ENCODE measurements at regions not wholly inside any gene's neighbourhood (a gene's known extent, or its start where the extent isn't known, plus 50 kb on each side); places are given as distances from the start of the nearest gene placed in this dataset.

- no peak overlapping the region for H3K4me3 Mint-ChIP-seq
- no peaks in the 10 kb centered on the region for H4K20me1 ChIP-seq (ENCODE audit: low read depth)
- H3K4me2 ChIP-seq: no peak overlapping the region
- H3K9ac ChIP-seq: no peak overlapping the region
- no peak overlapping the region for H2AFZ ChIP-seq (replicated peaks)
- no peaks in the 10 kb centered on the region for H3K9me3 Mint-ChIP-seq
- H3K79me2 ChIP-seq (ENCODE audit: low read depth): no peaks in the 10 kb centered on the region
- H3K27ac Mint-ChIP-seq: no peak overlapping the region
- no peak overlapping the region for H3K27ac ChIP-seq
- TF ChIP-seq EZH2 (IDR thresholded peaks at IDR 0.05): no peak
- no peak for TF ChIP-seq CTCF (IDR thresholded peaks at IDR 0.05)
- no peak for TF ChIP-seq EZH2phosphoT487 (IDR thresholded peaks at IDR 0.05)
- no peaks in the 10 kb centered on the region for H3K9me3 ChIP-seq (ENCODE audit: low read depth)
- no peaks in the 10 kb centered on the region for H3K36me3 Mint-ChIP-seq
- no peaks in the 10 kb centered on the region for H3K27me3 ChIP-seq
- DNase-seq (ENCODE audit: low spot score): no peak
- no peaks in the 10 kb centered on the region for H3F3A ChIP-seq (ENCODE audit: low read depth)
- peaks cover 14% of the 10 kb centered on the region for H3K4me1 Mint-ChIP-seq
- peaks cover 2% of the 10 kb centered on the region for H3K27me3 Mint-ChIP-seq (ENCODE audit: insufficient read depth, low read depth)
- H3K36me3 ChIP-seq: no peaks in the 10 kb centered on the region
- H3K4me1 ChIP-seq: no peaks in the 10 kb centered on the region
- H3K4me3 ChIP-seq: no peak overlapping the region
Observed at GRCh38 chr6:76217606-76218005, 145.1 kb upstream of the IMPG1 start.

- H4K20me1 ChIP-seq (ENCODE audit: low read depth): no peaks in the 10 kb centered on the region
- H3F3A ChIP-seq (ENCODE audit: low read depth): no peaks in the 10 kb centered on the region
- no peaks in the 10 kb centered on the region for H3K36me3 ChIP-seq
- no peak overlapping the region for H2AFZ ChIP-seq (replicated peaks)
- Mint-ChIP-seq H3K4me3 (no peak overlapping the region), H3K36me3 (no peaks in the 10 kb centered on the region), H3K4me1 (peaks cover 2% of the 10 kb centered on the region), H3K27me3 (ENCODE audit: insufficient read depth, low read depth) (peaks cover 7% of the 10 kb centered on the region), H3K27ac (no peak overlapping the region), H3K9me3 (no peaks in the 10 kb centered on the region)
- H3K79me2 ChIP-seq (ENCODE audit: low read depth): no peaks in the 10 kb centered on the region
- no peak overlapping the region for H3K9ac ChIP-seq
- no peak for TF ChIP-seq EZH2 (IDR thresholded peaks at IDR 0.05)
- no peak for TF ChIP-seq EZH2phosphoT487 (IDR thresholded peaks at IDR 0.05)
- TF ChIP-seq CTCF (IDR thresholded peaks at IDR 0.05): no peak
- H3K27ac ChIP-seq: no peak overlapping the region
- H3K4me3 ChIP-seq: no peak overlapping the region
- no peaks in the 10 kb centered on the region for H3K9me3 ChIP-seq (ENCODE audit: low read depth)
- no peak for DNase-seq (ENCODE audit: low spot score)
- H3K4me2 ChIP-seq: no peak overlapping the region
- no peaks in the 10 kb centered on the region for H3K4me1 ChIP-seq
- H3K27me3 ChIP-seq: no peaks in the 10 kb centered on the region
Observed at GRCh38 chr6:76214546-76214945, 142.1 kb upstream of the IMPG1 start.

- Histone ChIP-seq H3K9ac (no peak overlapping the region), H3K27ac (no peak overlapping the region), H3K27me3 (no peaks in the 10 kb centered on the region), H3K4me1 (no peaks in the 10 kb centered on the region), H4K20me1 (ENCODE audit: low read depth) (no peaks in the 10 kb centered on the region), H3K4me3 (no peak overlapping the region), H2AFZ (replicated peaks) (no peak overlapping the region), H3K4me2 (no peak overlapping the region), H3K9me3 (ENCODE audit: low read depth) (no peaks in the 10 kb centered on the region), H3F3A (ENCODE audit: low read depth) (no peaks in the 10 kb centered on the region), H3K36me3 (no peaks in the 10 kb centered on the region), H3K79me2 (ENCODE audit: low read depth) (no peaks in the 10 kb centered on the region)
- no peaks in the 10 kb centered on the region for H3K9me3 Mint-ChIP-seq
- DNase-seq (ENCODE audit: low spot score): no peak
- H3K27ac Mint-ChIP-seq: no peak overlapping the region
- H3K36me3 Mint-ChIP-seq: no peaks in the 10 kb centered on the region
- TF ChIP-seq EZH2phosphoT487 (IDR thresholded peaks at IDR 0.05): no peak
- TF ChIP-seq EZH2 (IDR thresholded peaks at IDR 0.05): no peak
- TF ChIP-seq CTCF (IDR thresholded peaks at IDR 0.05): no peak
- H3K27me3 Mint-ChIP-seq (ENCODE audit: insufficient read depth, low read depth): peaks cover 2% of the 10 kb centered on the region
- no peaks in the 10 kb centered on the region for H3K4me1 Mint-ChIP-seq
- no peak overlapping the region for H3K4me3 Mint-ChIP-seq
Observed at GRCh38 chr6:76174722-76175121, 102.3 kb upstream of the IMPG1 start.

- H3K4me1 ChIP-seq: no peaks in the 10 kb centered on the region
- no peak overlapping the region for H3K4me2 ChIP-seq
- H3K27ac ChIP-seq: no peak overlapping the region
- H3K4me1 Mint-ChIP-seq: no peaks in the 10 kb centered on the region
- H3K4me3 Mint-ChIP-seq: no peak overlapping the region
- TF ChIP-seq EZH2phosphoT487 (IDR thresholded peaks at IDR 0.05): no peak
- peak; percentile 9 for TF ChIP-seq CTCF (IDR thresholded peaks at IDR 0.05)
- H3K27me3 Mint-ChIP-seq (ENCODE audit: insufficient read depth, low read depth): peaks cover 2% of the 10 kb centered on the region
- H3K27ac Mint-ChIP-seq: no peak overlapping the region
- H3K79me2 ChIP-seq (ENCODE audit: low read depth): no peaks in the 10 kb centered on the region
- no peaks in the 10 kb centered on the region for H3K9me3 ChIP-seq (ENCODE audit: low read depth)
- peaks cover 2% of the 10 kb centered on the region for H3K9me3 Mint-ChIP-seq
- no peak overlapping the region for H3K9ac ChIP-seq
- no peaks in the 10 kb centered on the region for H4K20me1 ChIP-seq (ENCODE audit: low read depth)
- H3K27me3 ChIP-seq: no peaks in the 10 kb centered on the region
- DNase-seq (ENCODE audit: low spot score): no peak
- H3K36me3 Mint-ChIP-seq: no peaks in the 10 kb centered on the region
- H3K4me3 ChIP-seq: no peak overlapping the region
- H2AFZ ChIP-seq (replicated peaks): no peak overlapping the region
- no peaks in the 10 kb centered on the region for H3K36me3 ChIP-seq
- H3F3A ChIP-seq (ENCODE audit: low read depth): no peaks in the 10 kb centered on the region
Observed at GRCh38 chr6:76166874-76167273, 94.4 kb upstream of the IMPG1 start.
